Esophagus squamous epithelium (tissue), 5 donors: ENCODE measurements at regions not wholly inside any gene's neighbourhood (a gene's known extent, or its start where the extent isn't known, plus 50 kb on each side); places are given as distances from the start of the nearest gene placed in this dataset.
"Not testable (repeated sequence)": the region's sequence is repeated elsewhere in the genome, so short reads cannot be mapped to it uniquely, and the experiment has no call there.

ENCODE experiments used
- DNase-seq: peaks from one replicate; lab custom pipeline; 2025; lab: John Stamatoyannopoulos, UW
- H3K27ac ChIP-seq, 4 donors: fragments of 200-600 bp; sonication (generic); one replicate each; pipeline ENCODE4 v1.5.1; 2016 to 2019; ENCODE audit warnings: mild to moderate bottlenecking in 1 of 4
- H3K27me3 ChIP-seq, 4 donors: fragments of 200-600 bp; sonication (generic); 1 replicate in 3 of 4; 2 replicates in 1 of 4; pipeline versions ENCODE4 v1.5.1 to v1.6.0; 2017 to 2021; ENCODE audit warnings: antibody characterized with exemption in 1 of 4
- H3K36me3 ChIP-seq, 3 donors: fragments of 200-600 bp; sonication (generic); one replicate each; pipeline ENCODE4 v1.5.1; 2016 to 2019
- H3K4me1 ChIP-seq, 3 donors: fragments of 200-600 bp; sonication (generic); one replicate each; pipeline ENCODE4 v1.5.1; 2017 to 2019
- H3K4me3 ChIP-seq, 4 donors: fragments of 200-600 bp; sonication (generic); 1 replicate in 3 of 4; 2 replicates in 1 of 4; pipeline ENCODE4 v1.5.1; 2016 to 2019; ENCODE audit warnings: mild to moderate bottlenecking in 2 of 4, moderate library complexity in 1 of 4
- H3K9me3 ChIP-seq, 3 donors: fragments of 200-600 bp; sonication (generic); one replicate each; pipeline ENCODE4 v1.5.1; 2016 to 2019
- POLR2A ChIP-seq, 4 donors: fragments of 450-650 bp; IDR thresholded peaks; one replicate each; pipeline ENCODE4 v1.6.1; 2017; ENCODE audit warnings: antibody characterized with exemption in 4 of 4, mild to moderate bottlenecking in 4 of 4, moderate library complexity in 3 of 4
- WGBS, 2 donors: methylation state at CpG; one replicate each; pipeline ENCODE4 v1.1.5; 2018; 5-methylcytosine and 5-hydroxymethylcytosine counted together
- intact Hi-C: fragments of 100-400 bp; cut with DNase I; formaldehyde crosslinking; loops from one replicate; pipeline ENCODE4 v1.15.0; 2022
- TF ChIP-seq, protein P1 (sequence below), 6 experiments: fragments of 450-650 bp in 4 of 6; fragments of 200-600 bp in 2 of 6; sonication (generic) in 2 of 6; IDR thresholded peaks; one replicate each; pipeline ENCODE4 v1.5.1; 2016 to 2019; ENCODE audit warnings: antibody characterized with exemption in 6 of 6, mild to moderate bottlenecking in 4 of 6, moderate library complexity in 4 of 6
- donor health status: DM: yes; HTN: yes; CAD: no.

DNA sequence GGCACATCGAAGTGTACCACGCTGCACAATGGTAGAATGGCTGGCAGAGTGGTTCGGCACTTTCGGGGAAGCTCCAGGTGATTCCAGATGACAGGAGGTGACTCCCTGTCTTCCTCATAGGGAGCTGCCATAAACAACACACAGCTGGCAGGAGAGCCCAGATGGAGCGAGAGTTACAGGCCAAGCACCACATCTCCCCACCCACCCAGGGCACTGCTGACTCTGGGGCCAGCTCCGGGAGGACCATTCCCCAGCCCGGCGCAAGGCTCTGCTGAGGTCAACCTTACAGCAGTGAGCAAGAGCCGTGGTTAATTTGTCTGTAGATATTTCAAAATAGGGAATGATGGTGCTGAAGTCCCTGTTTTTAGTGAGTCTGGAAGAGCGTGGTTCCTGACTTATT lies 78.8 kb upstream of the HMGXB4 start:
- WGBS, 2 donors: 72 to 93% methylated on average over 5 to 9 of the region's 10 CpGs
- TF ChIP-seq, protein P1, sequence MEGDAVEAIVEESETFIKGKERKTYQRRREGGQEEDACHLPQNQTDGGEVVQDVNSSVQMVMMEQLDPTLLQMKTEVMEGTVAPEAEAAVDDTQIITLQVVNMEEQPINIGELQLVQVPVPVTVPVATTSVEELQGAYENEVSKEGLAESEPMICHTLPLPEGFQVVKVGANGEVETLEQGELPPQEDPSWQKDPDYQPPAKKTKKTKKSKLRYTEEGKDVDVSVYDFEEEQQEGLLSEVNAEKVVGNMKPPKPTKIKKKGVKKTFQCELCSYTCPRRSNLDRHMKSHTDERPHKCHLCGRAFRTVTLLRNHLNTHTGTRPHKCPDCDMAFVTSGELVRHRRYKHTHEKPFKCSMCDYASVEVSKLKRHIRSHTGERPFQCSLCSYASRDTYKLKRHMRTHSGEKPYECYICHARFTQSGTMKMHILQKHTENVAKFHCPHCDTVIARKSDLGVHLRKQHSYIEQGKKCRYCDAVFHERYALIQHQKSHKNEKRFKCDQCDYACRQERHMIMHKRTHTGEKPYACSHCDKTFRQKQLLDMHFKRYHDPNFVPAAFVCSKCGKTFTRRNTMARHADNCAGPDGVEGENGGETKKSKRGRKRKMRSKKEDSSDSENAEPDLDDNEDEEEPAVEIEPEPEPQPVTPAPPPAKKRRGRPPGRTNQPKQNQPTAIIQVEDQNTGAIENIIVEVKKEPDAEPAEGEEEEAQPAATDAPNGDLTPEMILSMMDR (IDR thresholded peaks at IDR 0.05): no peak
- no peak for TF ChIP-seq POLR2A (IDR thresholded peaks at IDR 0.05)
- DNase-seq: no peak

DNA sequence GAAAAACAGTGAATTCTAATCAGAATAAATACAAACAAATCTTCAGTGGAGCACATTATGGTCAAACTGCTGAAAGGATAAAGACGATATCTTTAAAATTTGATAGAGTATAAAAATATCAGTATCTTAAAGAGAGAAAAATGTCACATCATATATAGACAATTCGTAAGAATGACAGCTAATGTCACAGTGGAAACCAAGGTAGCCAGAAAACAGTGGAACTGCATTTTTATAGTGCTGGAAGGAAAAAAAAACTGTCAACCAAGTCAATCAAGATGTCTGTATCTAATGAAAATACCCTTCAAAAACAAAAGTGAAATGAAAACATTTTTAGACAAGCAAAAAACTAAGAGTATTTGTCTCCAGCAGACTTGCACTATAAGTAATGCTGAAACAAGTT lies 73.4 kb upstream of the HMGXB4 start:
- DNase-seq: no peak
- WGBS, 2 donors: 46 to 61% methylated on average over 2 of the region's 2 CpGs
- Histone ChIP-seq H3K36me3 (no peaks in the 10 kb centered on the region), H3K4me1 (no peaks in the 10 kb centered on the region), H3K9me3 (peaks cover 0 to 9% (median 0%) of the 10 kb centered on the region in 3 donors), H3K27me3 (peaks cover 0 to 3% (median 0%) of the 10 kb centered on the region in 4 donors), H3K27ac (no peak overlapping the region), H3K4me3 (no peak overlapping the region)
- intact Hi-C loops: no loop called here
- TF ChIP-seq, protein P1 (IDR thresholded peaks at IDR 0.05): no peak
- TF ChIP-seq POLR2A (IDR thresholded peaks at IDR 0.05): no peak

More for the DNA sequence above, 78.8 kb upstream of the HMGXB4 start:
- no peak overlapping the region for H3K27ac ChIP-seq
- H3K27me3 ChIP-seq: peaks cover 0 to 32% (median 0%) of the 10 kb centered on the region in 4 donors
- no peak overlapping the region for H3K4me3 ChIP-seq
- intact Hi-C loops: no loop called here
- H3K4me1 ChIP-seq: no peaks in the 10 kb centered on the region
- no peaks in the 10 kb centered on the region for H3K36me3 ChIP-seq
- no peaks in the 10 kb centered on the region for H3K9me3 ChIP-seq

DNA sequence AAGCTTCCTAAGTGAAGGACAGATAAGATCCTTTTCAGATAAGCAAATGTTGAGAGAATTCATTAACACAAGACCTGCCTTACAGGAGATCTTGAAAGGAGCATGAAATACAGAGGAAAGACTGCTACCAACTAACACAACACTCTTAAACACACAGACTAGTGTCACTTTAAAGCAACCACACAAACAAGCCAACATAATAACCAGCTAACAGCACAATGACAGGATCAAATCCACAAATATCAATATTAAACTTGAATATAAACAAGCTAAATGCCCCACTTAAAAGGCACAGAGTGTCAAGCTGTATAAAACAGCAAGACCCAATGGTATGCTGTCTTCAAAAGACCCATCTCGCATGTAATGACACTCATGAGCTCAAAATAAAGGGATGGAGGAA lies 70.8 kb upstream of the HMGXB4 start:
- intact Hi-C loops: no loop called here
- H3K36me3 ChIP-seq: no peaks in the 10 kb centered on the region
- no peaks in the 10 kb centered on the region for H3K4me1 ChIP-seq

DNA sequence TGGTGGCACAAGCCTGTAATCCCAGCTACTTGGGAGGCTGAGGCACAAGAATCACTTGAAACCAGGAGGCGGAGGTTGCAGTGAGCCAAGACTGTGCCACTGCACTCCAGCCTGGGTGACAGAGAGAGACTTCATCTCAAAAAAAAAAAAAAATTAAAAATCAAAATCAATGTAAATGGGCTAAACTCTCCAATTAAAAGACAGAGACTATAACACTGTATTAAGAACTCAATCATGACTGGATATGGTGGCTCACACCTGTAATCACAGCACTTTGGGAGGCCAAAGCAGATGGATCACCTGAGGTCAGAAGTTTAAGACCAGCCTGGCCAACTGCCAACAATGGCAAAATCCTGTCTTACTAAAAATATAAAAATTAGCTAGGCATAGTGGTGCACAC lies 68.4 kb upstream of the HMGXB4 start:
- WGBS, 2 donors: 90 to 100% methylated on average over 1 of the region's 1 CpG
- intact Hi-C loops: not testable (repeated sequence)
- peaks cover 0 to 18% (median 0%) of the 10 kb centered on the region in 3 donors for H3K9me3 ChIP-seq

More for the DNA sequence above, 70.8 kb upstream of the HMGXB4 start:
- no peak for DNase-seq
- Histone ChIP-seq H3K4me3 (no peak overlapping the region), H3K27ac (no peak overlapping the region), H3K27me3 (peaks cover 0 to 3% (median 0%) of the 10 kb centered on the region in 4 donors), H3K9me3 (peaks cover 0 to 18% (median 0%) of the 10 kb centered on the region in 3 donors)
- WGBS, 2 donors: 61 to 75% methylated on average over 1 of the region's 1 CpG
- TF ChIP-seq POLR2A (IDR thresholded peaks at IDR 0.05): no peak
- TF ChIP-seq, protein P1 (IDR thresholded peaks at IDR 0.05): no peak

DNA sequence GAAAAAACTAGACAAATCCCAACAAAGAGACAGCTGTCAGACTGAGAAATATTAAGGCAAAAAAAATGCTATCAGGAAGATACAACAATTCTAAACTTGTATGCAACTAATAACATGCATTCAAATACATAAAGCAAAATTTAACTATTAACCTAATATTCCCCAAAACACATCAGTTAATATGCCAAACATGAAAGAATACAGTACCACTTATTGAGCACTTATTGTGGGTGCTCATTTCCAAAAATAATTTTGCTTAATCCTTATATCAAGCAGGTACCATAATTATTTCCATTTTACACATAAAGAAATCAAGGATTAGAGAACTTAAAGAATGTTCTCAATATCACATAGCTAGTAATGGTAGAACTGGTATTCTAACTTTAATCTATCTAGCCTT lies 67.7 kb upstream of the HMGXB4 start:
- TF ChIP-seq POLR2A (IDR thresholded peaks at IDR 0.05): no peak
- TF ChIP-seq, protein P1 (IDR thresholded peaks at IDR 0.05): no peak
- Histone ChIP-seq H3K27ac (no peak overlapping the region), H3K36me3 (no peaks in the 10 kb centered on the region), H3K4me3 (no peak overlapping the region), H3K27me3 (peaks cover 0 to 6% (median 0%) of the 10 kb centered on the region in 4 donors), H3K4me1 (no peaks in the 10 kb centered on the region), H3K9me3 (peaks cover 0 to 18% (median 0%) of the 10 kb centered on the region in 3 donors)
- no peak for DNase-seq
- intact Hi-C loops: no loop called here

More for the DNA sequence above, 68.4 kb upstream of the HMGXB4 start:
- not testable (repeated sequence) for H3K27ac ChIP-seq, H3K27me3 ChIP-seq, DNase-seq, H3K4me1 ChIP-seq, H3K4me3 ChIP-seq, H3K36me3 ChIP-seq

DNA sequence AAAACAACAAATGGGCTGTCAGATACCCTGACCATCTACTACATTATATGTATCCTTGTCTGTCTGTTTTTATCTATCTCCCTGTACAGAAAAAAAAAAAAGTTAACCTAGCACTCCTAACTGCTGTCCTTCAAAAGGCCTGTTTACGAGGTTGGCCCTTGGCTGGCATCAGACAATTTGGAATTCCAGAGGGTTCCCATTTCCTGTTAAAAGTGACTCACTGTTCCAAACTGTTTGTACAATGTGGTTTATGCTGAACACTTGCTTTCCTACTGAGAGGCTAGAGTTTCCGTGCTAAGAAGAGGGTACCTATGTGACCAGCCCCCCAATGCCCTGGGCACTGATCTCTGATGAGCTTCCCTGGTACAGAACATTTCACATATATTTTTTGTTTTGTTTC lies 65.9 kb upstream of the HMGXB4 start:
- Histone ChIP-seq H3K27me3 (peaks cover 0 to 13% (median 0%) of the 10 kb centered on the region in 4 donors), H3K27ac (no peak overlapping the region), H3K4me3 (no peak overlapping the region), H3K36me3 (no peaks in the 10 kb centered on the region), H3K9me3 (peaks cover 0 to 18% (median 0%) of the 10 kb centered on the region in 3 donors), H3K4me1 (no peaks in the 10 kb centered on the region)
- TF ChIP-seq, protein P1 (IDR thresholded peaks at IDR 0.05): no peak
- no peak for TF ChIP-seq POLR2A (IDR thresholded peaks at IDR 0.05)
- no peak for DNase-seq
- 43 to 63% methylated on average over 2 of the region's 2 CpGs for WGBS, 2 donors
- intact Hi-C loops: no loop called here
